ENCODE measurements at regions not wholly inside any gene's neighbourhood (a gene's known extent, or its start where the extent isn't known, plus 50 kb on each side); places are given as distances from the start of the nearest gene placed in this dataset.
"Not testable (repeated sequence)": the region's sequence is repeated elsewhere in the genome, so short reads cannot be mapped to it uniquely, and the experiment has no call there.

- no peak for TF ChIP-seq CTCF (IDR thresholded peaks at IDR 0.05; ENCODE audit: insufficient read depth, low read length)
- no peak for DNase-seq (ENCODE audit: low read depth)
- no peak overlapping the region for H3K4me3 ChIP-seq (ENCODE audit: low read depth, low read length)
These were observed 364.2 kb downstream of the OSTF1 start for GRCh38 chr9:75452512-75452911.

- H3K4me3 ChIP-seq (ENCODE audit: low read depth, low read length): no peak overlapping the region
- no peak for TF ChIP-seq CTCF (IDR thresholded peaks at IDR 0.05; ENCODE audit: insufficient read depth, low read length)
- DNase-seq (ENCODE audit: low read depth): no peak
These were observed 365.7 kb downstream of the OSTF1 start for GRCh38 chr9:75454043-75454442.

GRCh38 chr9:75454891-75455290 lies 366.6 kb downstream of the OSTF1 start:
- no peak for TF ChIP-seq CTCF (IDR thresholded peaks at IDR 0.05; ENCODE audit: insufficient read depth, low read length)
- H3K4me3 ChIP-seq (ENCODE audit: low read depth, low read length): no peak overlapping the region
- no peak for DNase-seq (ENCODE audit: low read depth)

- no peak for DNase-seq (ENCODE audit: low read depth)
These were observed 367.2 kb downstream of the OSTF1 start for GRCh38 chr9:75455444-75455921.

GRCh38 chr9:75456698-75457097 lies 368.4 kb downstream of the OSTF1 start:
- DNase-seq (ENCODE audit: low read depth): no peak
- H3K4me3 ChIP-seq (ENCODE audit: low read depth, low read length): no peak overlapping the region
- TF ChIP-seq CTCF (IDR thresholded peaks at IDR 0.05; ENCODE audit: insufficient read depth, low read length): no peak

More at GRCh38 chr9:75455444-75455921, 367.2 kb downstream of the OSTF1 start:
- H3K4me3 ChIP-seq (ENCODE audit: low read depth, low read length): no peak overlapping the region
- no peak for TF ChIP-seq CTCF (IDR thresholded peaks at IDR 0.05; ENCODE audit: insufficient read depth, low read length)

GRCh38 chr9:75457474-75458011 lies 369.2 kb downstream of the OSTF1 start:
- no peak overlapping the region for H3K4me3 ChIP-seq (ENCODE audit: low read depth, low read length)
- no peak for TF ChIP-seq CTCF (IDR thresholded peaks at IDR 0.05; ENCODE audit: insufficient read depth, low read length)

GRCh38 chr9:75459311-75459710 lies 371.0 kb downstream of the OSTF1 start:
- not testable (repeated sequence) for H3K4me3 ChIP-seq (ENCODE audit: low read depth, low read length); DNase-seq (ENCODE audit: low read depth)

More at GRCh38 chr9:75457474-75458011, 369.2 kb downstream of the OSTF1 start:
- DNase-seq (ENCODE audit: low read depth): no peak

Measured in fibroblast of the aortic adventitia (primary cell).